H9 (cell line): ENCODE measurements at regions not wholly inside any gene's neighbourhood (a gene's known extent, or its start where the extent isn't known, plus 50 kb on each side); places are given as distances from the start of the nearest gene placed in this dataset.

ENCODE experiments used
- DNase-seq: peaks from one replicate; pipeline ENCODE4 v3.0.0-alpha.2; 2017
- H2AFZ ChIP-seq: one replicate; pipeline ENCODE4 v1.6.1; 2013; ENCODE audit warnings: mild to moderate bottlenecking, low read length, control low read depth, moderate library complexity
- H2AK5ac ChIP-seq: 2 replicates; pipeline ENCODE4 v1.6.1; 2013; ENCODE audit warnings: low read length, control low read depth, mixed read lengths; ENCODE audit not compliant: insufficient read length
- H2BK120ac ChIP-seq: one replicate; pipeline ENCODE4 v1.6.1; 2013; ENCODE audit warnings: low read depth, mild to moderate bottlenecking, low read length, control low read depth, inconsistent platforms; ENCODE audit not compliant: poor library complexity, severe bottlenecking
- H2BK12ac ChIP-seq: 2 replicates; pipeline ENCODE4 v1.6.1; 2013; ENCODE audit warnings: low read length, control low read depth, mixed read lengths, low read depth; ENCODE audit not compliant: insufficient read length
- H2BK15ac ChIP-seq: 2 replicates; pipeline ENCODE4 v1.6.1; 2013; ENCODE audit warnings: low read depth, low read length, control low read depth
- H2BK20ac ChIP-seq: one replicate; pipeline ENCODE4 v1.6.1; 2013; ENCODE audit warnings: low read depth, mild to moderate bottlenecking, low read length, control low read depth, inconsistent platforms; ENCODE audit not compliant: poor library complexity, severe bottlenecking
- H2BK5ac ChIP-seq: 2 replicates; pipeline ENCODE4 v1.6.1; 2013; ENCODE audit warnings: low read length, control low read depth, mixed read lengths; ENCODE audit not compliant: insufficient read length
- H3K14ac ChIP-seq: 2 replicates; pipeline ENCODE4 v1.6.1; 2013; ENCODE audit warnings: low read length, control low read depth; ENCODE audit not compliant: insufficient read depth
- H3K18ac ChIP-seq: 2 replicates; pipeline ENCODE4 v1.6.1; 2013; ENCODE audit warnings: low read depth, mild to moderate bottlenecking, mixed read lengths, low read length, control low read depth; ENCODE audit not compliant: insufficient read length
- H3K23ac ChIP-seq: 2 replicates; pipeline ENCODE4 v1.6.1; 2013; ENCODE audit warnings: low read length, control low read depth, mixed read lengths, low read depth; ENCODE audit not compliant: insufficient read length
- H3K23me2 ChIP-seq: 2 replicates; pipeline ENCODE4 v1.6.1; 2013; ENCODE audit warnings: low read depth, mild to moderate bottlenecking, mixed read lengths, low read length, control low read depth; ENCODE audit not compliant: insufficient read length, poor library complexity, severe bottlenecking
- H3K27ac ChIP-seq: 2 replicates; pipeline ENCODE4 v1.5.1; 2013; ENCODE audit warnings: low read length, control low read depth, mixed read lengths, low read depth; ENCODE audit not compliant: insufficient read length
- H3K27me3 ChIP-seq: 2 replicates; pipeline ENCODE4 v1.6.1; 2013; ENCODE audit warnings: low read length, control low read depth, inconsistent platforms; ENCODE audit not compliant: insufficient read depth
- H3K4ac ChIP-seq: 2 replicates; pipeline ENCODE4 v1.6.1; 2013; ENCODE audit warnings: low read depth, mild to moderate bottlenecking, control low read depth, inconsistent platforms, low read length, moderate library complexity
- H3K4me1 ChIP-seq: 2 replicates; pipeline ENCODE4 v1.6.1; 2013; ENCODE audit warnings: low read length, control low read depth, inconsistent platforms; ENCODE audit not compliant: insufficient read depth
- H3K4me2 ChIP-seq: 2 replicates; pipeline ENCODE4 v1.6.1; 2013; ENCODE audit warnings: low read length, control low read depth, mixed read lengths; ENCODE audit not compliant: insufficient read length, insufficient read depth
- H3K56ac ChIP-seq: 2 replicates; pipeline ENCODE4 v1.6.1; 2013; ENCODE audit warnings: low read depth, mild to moderate bottlenecking, mixed read lengths, low read length, control low read depth; ENCODE audit not compliant: insufficient read length
- H3K79me1 ChIP-seq: 2 replicates; pipeline ENCODE4 v1.6.1; 2013; ENCODE audit warnings: low read depth, mild to moderate bottlenecking, moderate library complexity, low read length, control low read depth, inconsistent platforms; ENCODE audit not compliant: insufficient read depth, poor library complexity, severe bottlenecking
- H3K79me2 ChIP-seq: 2 replicates; pipeline ENCODE4 v1.6.1; 2013; ENCODE audit warnings: low read length, control low read depth, inconsistent platforms; ENCODE audit not compliant: insufficient read depth
- H3K9ac ChIP-seq: 2 replicates; pipeline ENCODE4 v1.6.1; 2013; ENCODE audit warnings: low read length, control low read depth, mixed read lengths; ENCODE audit not compliant: insufficient read length; ENCODE audit errors: extremely low read depth
- H3K9me3 ChIP-seq: one replicate; pipeline ENCODE4 v1.6.1; 2013; ENCODE audit warnings: low read depth, low read length, inconsistent platforms; ENCODE audit not compliant: control insufficient read depth
- H3T11ph ChIP-seq: one replicate; pipeline ENCODE4 v1.6.1; 2013; ENCODE audit warnings: mild to moderate bottlenecking, low read length, control low read depth, inconsistent platforms
- H4K20me1 ChIP-seq: one replicate; pipeline ENCODE4 v1.6.1; 2013; ENCODE audit not compliant: control insufficient read depth, insufficient read length, insufficient read depth
- H4K5ac ChIP-seq: 2 replicates; pipeline ENCODE4 v1.6.1; 2013; ENCODE audit warnings: low read depth, mild to moderate bottlenecking, mixed read lengths, low read length, control low read depth; ENCODE audit not compliant: insufficient read length
- H4K8ac ChIP-seq: replicated peaks from 2 replicates; pipeline ENCODE4 v1.6.1; 2013; ENCODE audit warnings: low read length, control low read depth, mixed read lengths, low read depth; ENCODE audit not compliant: insufficient read length
- H4K91ac ChIP-seq: 2 replicates; pipeline ENCODE4 v1.6.1; 2013; ENCODE audit warnings: low read depth, mild to moderate bottlenecking, moderate library complexity, mixed read lengths, low read length, control low read depth; ENCODE audit not compliant: insufficient read length
- H3K27ac Mint-ChIP-seq, 3 experiments: 2 replicates in 2 of 3; 3 replicates in 1 of 3; pipeline ENCODE4 v1.8.0; 2020 to 2021; ENCODE audit warnings: mixed read lengths in 3 of 3, mild to moderate bottlenecking in 1 of 3, moderate library complexity in 1 of 3
- H3K27me3 Mint-ChIP-seq: 2 replicates; pipeline ENCODE4 v1.8.0; 2021; ENCODE audit warnings: low read depth, mild to moderate bottlenecking, moderate library complexity, mixed read lengths
- H3K36me3 Mint-ChIP-seq, 3 experiments: 2 replicates in 2 of 3; 3 replicates in 1 of 3; pipeline ENCODE4 v1.8.0; 2020 to 2021; ENCODE audit warnings: low read depth in 3 of 3, mixed read lengths in 3 of 3; ENCODE audit not compliant: insufficient read depth in 1 of 3
- H3K4me1 Mint-ChIP-seq, 2 experiments: 2 replicates each; pipeline ENCODE4 v1.8.0; 2020; ENCODE audit warnings: mixed read lengths in 2 of 2
- H3K4me3 Mint-ChIP-seq, 2 experiments: 2 replicates in 1 of 2; 3 replicates in 1 of 2; pipeline ENCODE4 v1.8.0; 2020 to 2021; ENCODE audit warnings: mild to moderate bottlenecking in 2 of 2, mixed read lengths in 2 of 2, moderate library complexity in 1 of 2
- H3K9me3 Mint-ChIP-seq, 2 experiments: 2 replicates in 1 of 2; 3 replicates in 1 of 2; pipeline ENCODE4 v1.8.0; 2020; ENCODE audit warnings: mild to moderate bottlenecking in 2 of 2, mixed read lengths in 2 of 2, moderate library complexity in 1 of 2
- CTCF ChIP-seq: fragments of 200-600 bp; sonication (generic); conservative IDR thresholded peaks from 3 replicates; pipeline ENCODE4 v1.8.0; 2021; ENCODE audit warnings: antibody characterized with exemption, mild to moderate bottlenecking
- WGBS: extraction: QIAGEN DNeasy Blood & Tissue Kit; methylation state at CpG from one replicate; pipeline ENCODE4 v1.1.7; 2013; ENCODE audit warnings: missing lambda C conversion rate, low lambda C conversion rate, mixed read lengths; ENCODE audit not compliant: insufficient read length; ENCODE audit errors: extremely low coverage; 5-methylcytosine and 5-hydroxymethylcytosine counted together

DNA sequence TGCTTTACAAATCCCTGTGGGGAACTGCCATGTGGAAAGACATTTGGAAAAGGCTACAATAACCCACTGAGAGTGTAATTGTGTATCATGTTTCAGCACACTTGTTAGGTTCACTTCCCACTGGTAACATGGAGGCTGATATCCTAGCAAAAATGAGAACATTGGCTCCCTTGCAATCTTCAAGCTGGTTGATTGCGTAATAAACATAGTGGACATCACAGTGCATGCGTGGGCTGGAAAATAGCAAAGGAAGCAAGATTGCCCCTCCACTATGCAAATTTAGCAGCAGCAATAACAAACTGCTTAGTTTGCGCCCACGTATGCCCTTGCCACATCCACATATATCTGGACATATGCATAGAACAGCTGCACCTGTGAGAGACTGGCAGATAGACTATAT, 410.2 kb downstream of the MEI4 start:
- WGBS = no CpG with 5 or more reads among the region's 4 CpGs
- no peak for DNase-seq
- H3K4me1 ChIP-seq = no peaks in the 10 kb centered on the region

More for the DNA sequence above, 410.2 kb downstream of the MEI4 start:
- Histone ChIP-seq H3T11ph (no peak overlapping the region), H3K23ac (no peak overlapping the region), H3K79me1 (no peaks in the 10 kb centered on the region), H4K8ac (no peak overlapping the region), H3K23me2 (no peaks in the 10 kb centered on the region), H4K91ac (no peak overlapping the region), H4K5ac (no peak overlapping the region), H2AK5ac (no peak overlapping the region), H3K9ac (no peak overlapping the region), H3K27me3 (no peaks in the 10 kb centered on the region), H2BK5ac (no peak overlapping the region), H2BK15ac (no peak overlapping the region), H3K14ac (no peak overlapping the region), H4K20me1 (no peaks in the 10 kb centered on the region), H2BK20ac (no peak overlapping the region), H3K18ac (no peak overlapping the region), H2AFZ (no peak overlapping the region), H3K4ac (no peak overlapping the region), H3K27ac (no peak overlapping the region), H3K9me3 (no peaks in the 10 kb centered on the region), H3K79me2 (no peaks in the 10 kb centered on the region), H2BK120ac (no peak overlapping the region), H3K56ac (no peak overlapping the region), H3K4me2 (no peak overlapping the region), H2BK12ac (no peak overlapping the region)
- H3K27ac Mint-ChIP-seq = no peak overlapping the region
- no peaks in the 10 kb centered on the region for H3K36me3 Mint-ChIP-seq
- no peaks in the 10 kb centered on the region for H3K4me1 Mint-ChIP-seq
- no peak for TF ChIP-seq CTCF
- peaks cover 0 to 3% of the 10 kb centered on the region in 2 experiments; a peak in 1 of 5 replicates for H3K9me3 Mint-ChIP-seq
- H3K27me3 Mint-ChIP-seq = no peaks in the 10 kb centered on the region
- no peak overlapping the region for H3K4me3 Mint-ChIP-seq
